ENCODE measurements at regions not wholly inside any gene's neighbourhood (a gene's known extent, or its start where the extent isn't known, plus 50 kb on each side); places are given as distances from the start of the nearest gene placed in this dataset.

- TF ChIP-seq ATF3 (IDR thresholded peaks at IDR 0.05; ENCODE audit: insufficient read depth, low read depth, low read length) = no peak
- TF ChIP-seq CTCF (IDR thresholded peaks at IDR 0.05; ENCODE audit: control extremely low read depth in 1 of 3, insufficient read depth in 1 of 3, low read depth in 1 of 3, low read length in 3 of 3) = no peak
- no peak for TF ChIP-seq POLR2A (IDR thresholded peaks at IDR 0.05; ENCODE audit: control extremely low read depth in 1 of 2, low read depth in 2 of 2, low read length in 2 of 2)
- TF ChIP-seq POU5F1 (IDR thresholded peaks at IDR 0.05; ENCODE audit: low read depth, low read length) = no peak
- no peak for TF ChIP-seq EP300 (IDR thresholded peaks at IDR 0.05; ENCODE audit: borderline replicate concordance in 1 of 2, low read depth in 2 of 2, low read length in 2 of 2)
- TF ChIP-seq CHD7 (IDR thresholded peaks at IDR 0.05; ENCODE audit: insufficient replicate concordance, low read length) = no peak
- TF ChIP-seq BRCA1 (IDR thresholded peaks at IDR 0.05; ENCODE audit: low read depth, low read length) = no peak
- TF ChIP-seq POLR2AphosphoS5 (IDR thresholded peaks at IDR 0.05; ENCODE audit: low read depth, low read length) = no peak
- no peak for TF ChIP-seq EGR1 (IDR thresholded peaks at IDR 0.05; ENCODE audit: borderline replicate concordance, low read depth, low read length)
- TF ChIP-seq EZH2 (IDR thresholded peaks at IDR 0.05; ENCODE audit: low read depth, low read length, severe bottlenecking) = no peak
- no peak for TF ChIP-seq YY1 (IDR thresholded peaks at IDR 0.05; ENCODE audit: low read depth, low read length)
- TF ChIP-seq SP4 (IDR thresholded peaks at IDR 0.05; ENCODE audit: low read length) = no peak
- no peak for TF ChIP-seq TAF1 (IDR thresholded peaks at IDR 0.05; ENCODE audit: low read depth, low read length)
These were observed 280.6 kb downstream of the ZNF536 start for GRCh38 chr19:30652751-30653150.
